Astrocyte of the cerebellum (primary cell): ENCODE measurements at regions not wholly inside any gene's neighbourhood (a gene's known extent, or its start where the extent isn't known, plus 50 kb on each side); places are given as distances from the start of the nearest gene placed in this dataset.
A peak's percentile ranks its signal among the peaks of the same experiment; 100 is the strongest.
"Not testable (repeated sequence)": the region's sequence is repeated elsewhere in the genome, so short reads cannot be mapped to it uniquely, and the experiment has no call there.

ENCODE experiments used
- DNase-seq: peaks from one replicate; pipeline ENCODE4 v3.0.0-alpha.2; 2011; ENCODE audit warnings: low read depth
- H3K4me3 ChIP-seq: 2 replicates; pipeline ENCODE4 v1.5.1; 2011; ENCODE audit warnings: mild to moderate bottlenecking, low read depth, low read length, moderate library complexity
- CTCF ChIP-seq: IDR thresholded peaks from 2 replicates; pipeline ENCODE4 v1.5.1; 2012; ENCODE audit warnings: low read length, low read depth, moderate library complexity, mild to moderate bottlenecking; ENCODE audit errors: missing control alignments
- in situ Hi-C: cut with HindIII; loops from 2 replicates; pipeline ENCODE4 v1.10.0; 2017; ENCODE audit warnings: low sequenced_read_pairs

DNA sequence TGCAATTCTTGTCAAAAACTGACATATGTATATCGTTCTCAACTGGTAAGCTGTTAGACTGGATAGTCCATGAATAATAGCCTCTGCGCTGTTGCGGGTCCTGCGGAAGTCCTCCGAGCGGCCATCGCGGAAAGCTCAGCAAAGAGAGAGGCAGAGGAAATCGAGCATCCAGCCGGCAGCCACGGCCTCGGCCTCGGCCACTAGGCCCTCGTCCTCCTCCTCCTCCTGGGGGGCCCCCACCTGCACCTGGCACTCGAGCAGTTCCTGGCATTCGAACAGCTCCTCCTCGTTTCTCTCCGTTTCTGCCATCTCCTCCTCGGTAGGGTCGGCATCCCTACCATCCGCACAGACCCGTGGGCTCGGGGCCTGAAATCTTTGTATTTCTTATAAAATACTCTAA lies 111.2 kb upstream of the CYLC1 start:
- DNase-seq, H3K4me3 ChIP-seq, in situ Hi-C loops: not testable (repeated sequence)

DNA sequence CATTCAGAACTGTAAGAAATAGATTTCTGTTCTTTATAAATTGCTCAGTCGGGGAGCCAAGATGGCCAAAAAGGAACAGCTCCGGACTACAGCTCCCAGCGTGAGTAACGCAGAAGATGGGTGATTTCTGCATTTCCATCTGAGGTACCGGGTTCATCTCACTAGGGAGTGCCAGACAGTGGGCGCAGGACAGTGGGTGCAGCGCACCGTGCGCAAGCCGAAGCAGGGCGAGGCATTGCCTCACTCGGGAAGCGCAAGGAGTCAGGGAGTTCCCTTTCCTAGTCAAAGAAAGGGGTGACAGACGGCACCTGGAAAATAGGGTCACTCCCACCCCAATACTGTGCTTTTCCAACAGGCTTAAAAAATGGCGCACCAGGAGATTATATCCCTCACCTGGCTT lies 110.5 kb upstream of the CYLC1 start:
- H3K4me3 ChIP-seq, in situ Hi-C loops, DNase-seq: not testable (repeated sequence)

DNA sequence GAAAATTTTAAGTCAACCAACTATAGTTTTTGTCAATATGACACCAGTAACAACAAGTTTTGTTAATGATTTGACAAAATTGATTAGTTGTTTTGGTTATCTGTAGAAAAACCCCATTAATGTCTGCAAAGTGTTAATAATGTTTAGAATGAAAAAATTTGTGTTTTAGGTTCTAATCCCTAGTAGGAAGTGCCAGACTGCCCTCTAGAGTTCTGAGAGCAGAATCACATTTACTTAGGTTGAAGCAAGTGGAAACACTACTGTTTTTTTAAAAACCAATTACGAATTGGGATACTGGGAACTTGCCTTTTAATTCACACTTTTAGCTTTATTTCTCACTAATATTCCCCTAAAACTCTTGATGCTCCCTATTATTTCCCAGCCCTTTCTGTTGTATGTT lies 101.1 kb upstream of the CYLC1 start:
- in situ Hi-C loops: no loop called here
- peak; percentile 25 for TF ChIP-seq CTCF
- no peak overlapping the region for H3K4me3 ChIP-seq
- no peak for DNase-seq

GRCh38 chrX:83771664-83772063 lies 89.3 kb upstream of the CYLC1 start:
- TF ChIP-seq CTCF: no peak
- DNase-seq: no peak
- no peak overlapping the region for H3K4me3 ChIP-seq
- in situ Hi-C loops: no loop called here
